ENCODE measurements at regions not wholly inside any gene's neighbourhood (a gene's known extent, or its start where the extent isn't known, plus 50 kb on each side); places are given as distances from the start of the nearest gene placed in this dataset.

DNA sequence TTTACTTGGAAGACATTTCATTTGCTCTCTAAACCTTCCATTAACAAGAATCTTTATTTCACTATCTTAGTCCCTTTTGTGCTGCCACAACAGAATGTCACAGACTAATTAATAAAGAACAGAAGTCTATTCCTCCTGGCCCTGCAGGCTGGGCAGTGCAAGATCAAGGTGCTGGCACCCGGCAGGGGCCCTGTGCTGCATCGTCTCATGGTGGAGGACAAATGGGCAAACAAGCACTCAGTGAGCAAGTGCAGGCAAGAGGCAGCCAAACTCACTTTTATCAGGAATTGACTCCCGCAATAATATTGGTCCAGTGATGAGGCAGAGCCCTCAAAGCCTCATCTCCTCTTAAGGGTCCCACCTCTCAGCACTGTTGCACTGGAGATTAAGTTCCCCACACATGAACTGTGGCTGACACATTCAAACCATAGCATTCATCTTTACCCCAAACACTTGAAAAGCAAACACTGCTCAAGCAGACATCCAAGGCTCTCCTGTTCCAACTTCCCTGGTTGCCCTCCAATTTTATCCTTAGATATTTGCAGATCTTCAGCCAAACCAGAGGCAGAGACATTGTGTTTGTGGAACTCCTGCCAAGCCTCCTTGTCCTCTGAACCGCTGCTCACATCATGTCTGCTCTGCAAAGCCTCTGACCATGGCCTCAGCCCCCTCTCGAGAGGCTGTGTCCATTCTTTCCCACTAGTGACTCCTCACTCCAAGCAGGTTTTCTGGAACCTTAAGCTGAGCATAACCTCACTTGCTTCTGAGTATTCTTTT lies 404.4 kb upstream of the SOX11 start:
- CTCF ChIA-PET, result no interaction called here
- Histone ChIP-seq H3K4me2 (ENCODE audit: low read length) (no peak overlapping the region), H2AFZ (ENCODE audit: low read depth, low read length, poor library complexity, severe bottlenecking) (no peak overlapping the region), H3K79me2 (ENCODE audit: insufficient read depth, low read length) (no peaks in the 10 kb centered on the region), H3K9me2 (ENCODE audit: insufficient read depth) (no peaks in the 10 kb centered on the region), H3K4me1 (ENCODE audit: control insufficient read depth in 1 of 2, insufficient read depth in 2 of 2, low read length in 2 of 2) (no peaks in the 10 kb centered on the region), H4K20me1 (ENCODE audit: insufficient read depth) (no peaks in the 10 kb centered on the region), H3K27ac (ENCODE audit: low read depth, low read length) (no peak overlapping the region), H3K36me3 (ENCODE audit: control insufficient read depth in 1 of 2, insufficient read depth in 2 of 2, low read length in 2 of 2) (no peaks in the 10 kb centered on the region), H3K9me3 (ENCODE audit: control insufficient read depth in 1 of 2, insufficient read depth in 1 of 2, low read depth in 1 of 2, low read length in 2 of 2) (peaks cover 12 to 26% of the 10 kb centered on the region in 2 experiments; a peak in 2 of 4 replicates), H3K4me3 (replicated peaks in 1 of 2; ENCODE audit: low read depth in 1 of 2, low read length in 2 of 2) (no peak overlapping the region), H3K27me3 (ENCODE audit: insufficient read depth, low read length) (no peaks in the 10 kb centered on the region), H3K9ac (ENCODE audit: low read length) (no peak overlapping the region)
- BruUV-seq (replicated peaks), result no TSS peak
- POLR2A ChIA-PET, result no interaction called here
- ATAC-seq (no peak), DNase-seq (ENCODE audit: low read depth, low spot score) (no peak)
- RAD21 ChIA-PET (ENCODE audit: low non-redundant PET in 1 of 2, low total read pairs in 2 of 2, uncharacterized antibody in 2 of 2, unreplicated experiment in 2 of 2), result no interaction called here
- TF ChIP-seq CEBPB (IDR thresholded peaks at IDR 0.05; ENCODE audit: low read depth), result no peak
- TF ChIP-seq POLR2AphosphoS5 (IDR thresholded peaks at IDR 0.05; ENCODE audit: low read depth, low read length), result no peak
- no peak for TF ChIP-seq POLR2A (IDR thresholded peaks at IDR 0.05; ENCODE audit: borderline replicate concordance, extremely low read depth, insufficient read depth, insufficient read length)
- no peak for TF ChIP-seq ZFX (IDR thresholded peaks at IDR 0.05)
- no peak for TF ChIP-seq SP1 (IDR thresholded peaks at IDR 0.05; ENCODE audit: low read depth)
- TF ChIP-seq, protein P1, sequence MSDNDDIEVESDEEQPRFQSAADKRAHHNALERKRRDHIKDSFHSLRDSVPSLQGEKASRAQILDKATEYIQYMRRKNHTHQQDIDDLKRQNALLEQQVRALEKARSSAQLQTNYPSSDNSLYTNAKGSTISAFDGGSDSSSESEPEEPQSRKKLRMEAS (IDR thresholded peaks at IDR 0.05), result no peak
- no peak for TF ChIP-seq YY1 (IDR thresholded peaks at IDR 0.05; ENCODE audit: extremely low read depth, insufficient replicate concordance, low read depth, low read length)
- TF ChIP-seq, protein P2, sequence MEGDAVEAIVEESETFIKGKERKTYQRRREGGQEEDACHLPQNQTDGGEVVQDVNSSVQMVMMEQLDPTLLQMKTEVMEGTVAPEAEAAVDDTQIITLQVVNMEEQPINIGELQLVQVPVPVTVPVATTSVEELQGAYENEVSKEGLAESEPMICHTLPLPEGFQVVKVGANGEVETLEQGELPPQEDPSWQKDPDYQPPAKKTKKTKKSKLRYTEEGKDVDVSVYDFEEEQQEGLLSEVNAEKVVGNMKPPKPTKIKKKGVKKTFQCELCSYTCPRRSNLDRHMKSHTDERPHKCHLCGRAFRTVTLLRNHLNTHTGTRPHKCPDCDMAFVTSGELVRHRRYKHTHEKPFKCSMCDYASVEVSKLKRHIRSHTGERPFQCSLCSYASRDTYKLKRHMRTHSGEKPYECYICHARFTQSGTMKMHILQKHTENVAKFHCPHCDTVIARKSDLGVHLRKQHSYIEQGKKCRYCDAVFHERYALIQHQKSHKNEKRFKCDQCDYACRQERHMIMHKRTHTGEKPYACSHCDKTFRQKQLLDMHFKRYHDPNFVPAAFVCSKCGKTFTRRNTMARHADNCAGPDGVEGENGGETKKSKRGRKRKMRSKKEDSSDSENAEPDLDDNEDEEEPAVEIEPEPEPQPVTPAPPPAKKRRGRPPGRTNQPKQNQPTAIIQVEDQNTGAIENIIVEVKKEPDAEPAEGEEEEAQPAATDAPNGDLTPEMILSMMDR (IDR thresholded peaks at IDR 0.05 in 2 of 3, conservative IDR thresholded peaks at IDR 0.05 in 1 of 3; ENCODE audit: borderline replicate concordance in 1 of 3, insufficient read depth in 1 of 3, low read depth in 2 of 3, low read length in 2 of 3), result no peak
- no peak for TF ChIP-seq SRF (IDR thresholded peaks at IDR 0.05; ENCODE audit: low read depth)
- no peak for TF ChIP-seq EZH2phosphoT487 (IDR thresholded peaks at IDR 0.05; ENCODE audit: borderline replicate concordance)
- TF ChIP-seq ZNF274 (IDR thresholded peaks at IDR 0.05; ENCODE audit: low read depth, low read length), result no peak
- no peak for TF ChIP-seq RAD21 (IDR thresholded peaks at IDR 0.05; ENCODE audit: low read depth)
- TF ChIP-seq CBX3 (IDR thresholded peaks at IDR 0.05; ENCODE audit: low read depth), result no peak
- TF ChIP-seq, protein P3, sequence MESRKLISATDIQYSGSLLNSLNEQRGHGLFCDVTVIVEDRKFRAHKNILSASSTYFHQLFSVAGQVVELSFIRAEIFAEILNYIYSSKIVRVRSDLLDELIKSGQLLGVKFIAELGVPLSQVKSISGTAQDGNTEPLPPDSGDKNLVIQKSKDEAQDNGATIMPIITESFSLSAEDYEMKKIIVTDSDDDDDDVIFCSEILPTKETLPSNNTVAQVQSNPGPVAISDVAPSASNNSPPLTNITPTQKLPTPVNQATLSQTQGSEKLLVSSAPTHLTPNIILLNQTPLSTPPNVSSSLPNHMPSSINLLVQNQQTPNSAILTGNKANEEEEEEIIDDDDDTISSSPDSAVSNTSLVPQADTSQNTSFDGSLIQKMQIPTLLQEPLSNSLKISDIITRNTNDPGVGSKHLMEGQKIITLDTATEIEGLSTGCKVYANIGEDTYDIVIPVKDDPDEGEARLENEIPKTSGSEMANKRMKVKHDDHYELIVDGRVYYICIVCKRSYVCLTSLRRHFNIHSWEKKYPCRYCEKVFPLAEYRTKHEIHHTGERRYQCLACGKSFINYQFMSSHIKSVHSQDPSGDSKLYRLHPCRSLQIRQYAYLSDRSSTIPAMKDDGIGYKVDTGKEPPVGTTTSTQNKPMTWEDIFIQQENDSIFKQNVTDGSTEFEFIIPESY (IDR thresholded peaks at IDR 0.05; ENCODE audit: extremely low read depth, insufficient replicate concordance, low read length), result no peak
- TF ChIP-seq REST (IDR thresholded peaks at IDR 0.05; ENCODE audit: low read depth), result no peak
- no peak for TF ChIP-seq ELF1 (IDR thresholded peaks at IDR 0.05; ENCODE audit: borderline replicate concordance, low read depth)
- TF ChIP-seq JUND (IDR thresholded peaks at IDR 0.05), result no peak
- intact Hi-C loops (cut with micrococcal nuclease), result no loop called here
